ES-I3 (cell line): ENCODE measurements at regions not wholly inside any gene's neighbourhood (a gene's known extent, or its start where the extent isn't known, plus 50 kb on each side); places are given as distances from the start of the nearest gene placed in this dataset.

Source experiments
- H3K36me3 ChIP-seq: 2 replicates; pipeline ENCODE4 v1.6.1; 2013; ENCODE audit warnings: mild to moderate bottlenecking, low read length, control low read depth, moderate library complexity; ENCODE audit not compliant: insufficient read depth
- H3K4me1 ChIP-seq: 2 replicates; pipeline ENCODE4 v1.6.1; 2013; ENCODE audit warnings: mild to moderate bottlenecking, control low read depth, low read length; ENCODE audit not compliant: insufficient read depth
- H3K9ac ChIP-seq: 2 replicates; pipeline ENCODE4 v1.6.1; 2013; ENCODE audit warnings: low read depth, mild to moderate bottlenecking, low read length, moderate library complexity
- H3K9me3 ChIP-seq: 2 replicates; pipeline ENCODE4 v1.6.1; 2013; ENCODE audit warnings: mild to moderate bottlenecking, low read length, moderate library complexity; ENCODE audit not compliant: control insufficient read depth, insufficient read depth

DNA sequence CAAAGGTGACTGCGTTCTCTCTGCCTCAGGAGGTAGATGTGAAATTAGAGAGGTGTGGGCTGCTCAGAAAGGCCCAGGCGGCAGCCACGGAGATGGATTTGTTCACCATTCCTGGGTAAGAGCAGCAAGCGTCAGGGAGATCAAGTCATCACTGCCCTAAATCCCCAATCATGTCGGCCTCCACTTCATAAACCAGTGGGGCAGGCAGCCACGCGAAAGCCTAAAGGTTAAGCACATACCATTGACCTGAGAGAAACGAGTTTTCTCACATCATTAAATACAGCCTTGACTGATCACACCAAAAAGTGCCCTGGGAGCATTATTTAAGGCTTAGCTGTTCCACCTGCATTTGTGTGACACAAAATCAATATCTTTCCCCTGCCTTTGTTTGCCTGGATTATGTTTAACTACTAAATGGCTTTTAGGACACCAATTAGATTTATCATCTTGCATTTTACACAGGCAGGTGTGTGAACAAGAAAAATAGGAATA, 50.7 kb upstream of the FOXB1 start:
- no peaks in the 10 kb centered on the region for H3K36me3 ChIP-seq
- H3K9ac ChIP-seq: no peak overlapping the region
- 0 out of 2 replicates have a peak, but pooled peaks cover 4% of the 10 kb centered on the region for H3K4me1 ChIP-seq
- peaks cover 7% of the 10 kb centered on the region for H3K9me3 ChIP-seq

DNA sequence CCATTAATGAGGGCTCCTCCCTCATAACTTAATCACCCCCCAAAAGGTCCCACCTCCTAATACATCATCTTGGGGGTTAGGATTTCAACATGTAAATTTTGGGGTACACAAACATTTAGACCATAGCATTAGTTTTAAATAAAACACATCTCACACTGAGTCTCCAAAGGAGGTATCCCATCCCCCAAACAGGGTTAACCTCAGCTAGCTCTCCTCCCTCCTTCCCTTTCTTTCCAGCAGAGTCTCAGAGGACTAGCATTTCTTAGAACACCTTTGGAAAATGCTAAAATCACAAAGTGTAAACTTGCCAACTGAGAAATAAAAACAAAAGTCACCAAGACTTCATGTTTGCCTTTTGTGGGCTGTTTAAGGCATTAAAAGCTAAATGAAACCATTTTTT, 51.2 kb upstream of the FOXB1 start:
- peaks cover 4% of the 10 kb centered on the region; the same call in 1 of the 2 replicates for H3K9me3 ChIP-seq
- H3K4me1 ChIP-seq: 0 out of 2 replicates have a peak, but pooled peaks cover 4% of the 10 kb centered on the region
- H3K36me3 ChIP-seq: no peaks in the 10 kb centered on the region
- H3K9ac ChIP-seq: no peak overlapping the region

DNA sequence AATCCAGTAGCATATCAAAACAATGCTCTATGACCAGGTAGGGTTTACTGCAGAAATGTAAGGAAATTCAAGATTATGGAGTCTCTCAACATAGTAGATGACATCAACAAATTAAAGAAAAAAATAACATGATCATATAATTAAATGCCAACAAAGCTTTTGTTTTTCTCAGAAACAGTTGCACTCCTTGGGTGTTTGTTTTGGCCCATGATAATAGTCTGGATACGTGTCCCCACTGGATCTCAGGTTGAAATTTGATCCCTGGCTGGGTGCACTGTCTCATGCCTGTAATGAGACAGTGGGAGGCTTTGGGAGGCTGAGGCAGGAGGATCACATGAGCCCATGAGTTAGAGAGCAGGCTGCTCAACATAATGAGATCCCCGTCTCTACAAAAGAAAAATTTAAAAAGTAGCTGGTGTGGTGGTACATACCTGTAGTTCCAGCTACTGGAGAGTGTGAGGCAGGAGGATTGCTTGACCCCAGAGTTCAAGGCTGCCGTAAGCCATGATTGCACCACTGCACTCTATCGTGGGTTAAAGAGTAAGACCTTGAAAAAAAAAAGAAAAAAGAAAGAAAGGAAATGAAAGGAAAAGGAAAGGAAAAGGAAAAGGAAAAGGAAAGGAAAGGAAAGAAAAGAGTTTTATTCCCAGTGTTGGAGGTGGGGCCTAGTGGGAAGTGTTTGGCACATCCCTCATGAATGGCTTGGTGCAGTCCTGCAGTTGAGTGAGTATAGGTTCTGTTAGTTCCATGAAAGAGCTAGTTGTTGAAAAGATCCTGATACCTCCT, 53.3 kb upstream of the FOXB1 start:
- 0 out of 2 replicates have a peak, but pooled peaks cover 4% of the 10 kb centered on the region for H3K4me1 ChIP-seq
- no peak overlapping the region for H3K9ac ChIP-seq
- H3K36me3 ChIP-seq: no peaks in the 10 kb centered on the region
- H3K9me3 ChIP-seq: no peaks in the 10 kb centered on the region; the same call in 1 of the 2 replicates

DNA sequence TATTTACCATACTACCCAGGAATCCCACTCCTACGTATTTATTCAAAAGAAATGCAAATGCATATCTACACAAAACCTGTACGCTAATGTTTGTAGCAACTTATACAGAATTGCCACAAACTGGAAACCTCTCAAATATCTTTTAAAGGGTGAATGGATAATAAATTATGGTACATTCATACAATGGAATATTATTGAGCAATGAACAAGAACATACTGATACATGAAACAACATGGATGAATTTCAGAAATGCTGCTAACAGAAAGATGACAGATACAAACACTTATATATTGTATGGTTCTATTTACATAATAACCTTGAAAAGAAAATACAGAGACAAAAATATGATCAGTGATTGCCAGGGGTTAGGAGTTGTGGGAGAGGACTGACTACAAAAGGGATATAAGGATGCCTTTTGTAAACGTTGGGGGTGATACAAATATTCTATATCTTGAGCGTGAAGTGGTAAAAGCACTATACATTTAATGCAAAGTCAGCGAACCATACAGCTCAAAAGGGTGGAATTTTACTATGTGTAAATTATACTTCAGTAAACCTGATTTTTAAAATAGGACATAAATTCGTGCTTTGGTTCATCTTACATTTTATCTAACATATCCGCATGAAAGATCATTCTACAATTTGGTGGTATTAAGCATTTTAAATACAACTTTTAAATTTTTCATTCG, 55.0 kb upstream of the FOXB1 start:
- H3K4me1 ChIP-seq: 0 out of 2 replicates have a peak, but pooled peaks cover 4% of the 10 kb centered on the region
- no peak overlapping the region for H3K9ac ChIP-seq
- no peaks in the 10 kb centered on the region for H3K9me3 ChIP-seq
- H3K36me3 ChIP-seq: no peaks in the 10 kb centered on the region

DNA sequence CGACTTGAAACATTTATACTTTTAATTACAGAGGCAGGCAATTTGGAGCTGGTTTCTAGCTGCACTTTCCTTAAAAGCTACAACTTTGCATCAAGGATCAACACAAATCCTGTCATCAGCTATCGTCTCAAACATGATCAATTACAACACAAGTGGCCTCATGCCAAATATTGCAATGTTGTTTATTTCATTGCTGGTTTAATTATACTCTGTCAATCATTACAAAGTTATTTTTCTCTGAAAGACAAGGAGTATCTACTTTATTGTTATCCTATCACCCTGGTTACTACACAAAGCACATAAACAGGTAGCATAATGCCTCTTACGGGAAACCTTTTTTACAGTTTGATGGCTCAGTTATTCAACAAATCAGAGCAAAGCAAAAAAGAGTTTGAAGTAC, 58.0 kb upstream of the FOXB1 start:
- H3K9ac ChIP-seq: no peak overlapping the region
- H3K9me3 ChIP-seq: no peaks in the 10 kb centered on the region
- no peaks in the 10 kb centered on the region for H3K36me3 ChIP-seq
- peaks cover 4% of the 10 kb centered on the region; the same call in 1 of the 2 replicates for H3K4me1 ChIP-seq

DNA sequence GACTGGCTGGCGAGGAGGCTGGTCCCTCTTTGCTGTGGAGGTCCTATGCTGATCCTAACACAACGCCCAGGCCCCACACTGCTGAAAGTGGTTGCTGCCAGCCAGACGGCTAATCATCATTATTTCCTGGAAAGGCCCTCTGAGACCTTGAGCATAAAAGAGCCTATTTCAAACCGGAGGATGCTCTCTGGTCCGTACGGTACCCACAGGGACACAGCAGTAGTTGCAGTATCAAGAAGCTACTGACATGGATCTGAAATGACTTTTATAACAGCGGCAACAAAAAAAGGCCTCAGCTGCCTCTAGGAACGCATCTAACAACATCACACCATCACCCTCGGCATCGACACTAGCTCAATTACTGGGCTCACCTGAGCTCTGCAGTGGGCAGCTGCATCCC, 59.1 kb upstream of the FOXB1 start:
- Histone ChIP-seq H3K9me3 (no peaks in the 10 kb centered on the region), H3K9ac (no peak overlapping the region), H3K4me1 (peaks cover 11% of the 10 kb centered on the region), H3K36me3 (no peaks in the 10 kb centered on the region)

DNA sequence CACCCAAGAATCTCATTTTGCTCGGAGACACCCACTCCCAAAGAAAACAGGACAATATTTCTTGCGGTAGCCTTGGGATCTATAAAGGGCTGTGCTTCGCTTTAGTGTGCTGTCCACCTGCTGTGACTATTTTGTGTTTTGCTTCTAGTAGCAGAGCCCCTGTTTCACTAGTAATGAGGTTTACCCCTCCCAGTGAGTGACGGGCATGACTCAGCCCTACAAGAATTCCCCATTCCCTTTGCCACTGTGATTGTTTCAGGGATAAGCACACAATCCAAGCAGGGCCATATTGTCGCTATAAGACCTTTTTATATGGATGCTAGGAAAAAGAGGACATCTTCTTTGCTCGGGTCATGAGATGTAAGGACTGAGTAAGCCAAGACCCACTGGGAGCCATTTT, 62.5 kb upstream of the FOXB1 start:
- Histone ChIP-seq H3K9ac (no peak overlapping the region), H3K36me3 (no peaks in the 10 kb centered on the region), H3K9me3 (no peaks in the 10 kb centered on the region), H3K4me1 (peaks cover 11% of the 10 kb centered on the region)

DNA sequence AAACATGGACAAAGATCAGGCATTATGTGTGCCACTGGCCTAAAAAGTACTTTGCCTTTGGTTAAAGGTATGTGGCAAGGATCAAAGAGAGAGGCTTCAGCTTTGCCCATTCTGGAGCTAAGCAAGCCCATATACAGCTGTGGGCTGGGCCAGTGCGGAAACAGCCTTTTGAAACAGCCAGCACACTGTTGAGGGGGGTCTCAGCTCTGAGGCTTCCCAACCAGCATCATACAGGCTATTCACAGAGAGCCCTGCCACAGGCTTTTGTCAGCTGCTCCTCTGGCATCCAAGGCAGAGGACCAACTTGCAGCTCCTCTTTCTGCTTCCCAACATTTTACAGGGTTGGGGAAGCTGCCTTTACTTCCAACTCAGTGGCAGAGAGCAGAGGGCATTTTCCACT, 63.2 kb upstream of the FOXB1 start:
- Histone ChIP-seq H3K9me3 (no peaks in the 10 kb centered on the region), H3K36me3 (no peaks in the 10 kb centered on the region), H3K9ac (no peak overlapping the region), H3K4me1 (peaks cover 11% of the 10 kb centered on the region)

DNA sequence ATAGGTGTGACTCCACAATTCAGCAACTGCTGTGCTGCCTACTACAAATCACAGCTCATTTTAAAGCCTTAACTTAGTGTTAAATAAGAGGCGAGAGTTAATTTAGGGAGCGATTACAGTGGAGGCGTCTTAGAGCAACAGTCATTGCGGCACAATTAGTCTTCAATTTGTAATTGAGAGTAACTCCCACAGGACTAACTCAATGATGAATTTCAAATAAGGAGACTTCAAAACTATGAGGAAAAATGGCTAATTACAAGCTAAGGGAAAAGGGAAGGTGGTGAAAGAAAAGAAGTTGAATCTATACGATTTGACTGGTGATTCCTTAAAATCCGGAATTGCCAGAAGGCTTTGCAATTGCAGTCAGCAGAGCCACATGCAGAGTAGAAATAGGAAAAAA, 63.7 kb upstream of the FOXB1 start:
- H3K9ac ChIP-seq: no peak overlapping the region
- no peaks in the 10 kb centered on the region for H3K36me3 ChIP-seq
- no peaks in the 10 kb centered on the region for H3K9me3 ChIP-seq
- H3K4me1 ChIP-seq: peaks cover 11% of the 10 kb centered on the region

DNA sequence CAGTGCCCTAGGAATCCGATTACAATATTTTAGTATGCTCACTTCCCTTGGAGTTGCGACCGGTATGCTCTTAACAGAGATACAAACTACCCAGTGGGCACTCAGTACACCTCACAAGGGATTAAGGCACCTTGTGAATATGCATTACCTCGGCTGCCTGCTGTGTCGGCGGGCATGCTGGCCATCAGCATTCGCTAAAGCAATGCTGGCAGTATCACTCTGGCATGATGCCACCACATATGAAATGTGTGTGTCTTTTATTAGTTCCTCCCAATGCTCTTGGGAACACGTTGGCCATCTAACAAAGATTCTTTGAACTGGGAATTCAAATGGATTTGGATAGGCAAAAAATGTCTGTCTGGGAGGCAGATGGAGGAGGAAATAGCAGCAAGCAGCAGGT, 67.4 kb upstream of the FOXB1 start:
- peaks cover 22% of the 10 kb centered on the region for H3K4me1 ChIP-seq
- H3K9ac ChIP-seq: no peak overlapping the region
- no peaks in the 10 kb centered on the region for H3K36me3 ChIP-seq
- no peaks in the 10 kb centered on the region for H3K9me3 ChIP-seq

DNA sequence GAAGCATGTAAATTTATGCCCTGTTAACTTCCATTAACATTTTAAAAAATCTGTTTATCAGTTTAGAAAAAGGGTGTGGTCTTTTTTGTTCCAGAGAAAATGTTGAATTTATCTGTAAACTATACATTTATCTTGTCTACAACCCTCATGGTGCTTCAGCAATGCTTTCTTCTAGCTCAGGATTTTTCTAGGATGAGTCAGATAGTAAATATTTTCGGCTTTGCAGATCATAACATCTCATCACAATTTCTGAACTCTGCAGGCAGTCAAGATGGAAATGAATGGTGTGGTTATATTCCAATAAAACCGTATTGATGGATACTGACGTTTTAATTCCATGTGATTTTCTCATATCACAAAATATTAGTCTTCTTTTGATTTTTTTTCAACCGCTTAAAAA, 70.5 kb upstream of the FOXB1 start:
- Histone ChIP-seq H3K9ac (no peak overlapping the region), H3K36me3 (no peaks in the 10 kb centered on the region), H3K9me3 (no peaks in the 10 kb centered on the region), H3K4me1 (peaks cover 11% of the 10 kb centered on the region)

DNA sequence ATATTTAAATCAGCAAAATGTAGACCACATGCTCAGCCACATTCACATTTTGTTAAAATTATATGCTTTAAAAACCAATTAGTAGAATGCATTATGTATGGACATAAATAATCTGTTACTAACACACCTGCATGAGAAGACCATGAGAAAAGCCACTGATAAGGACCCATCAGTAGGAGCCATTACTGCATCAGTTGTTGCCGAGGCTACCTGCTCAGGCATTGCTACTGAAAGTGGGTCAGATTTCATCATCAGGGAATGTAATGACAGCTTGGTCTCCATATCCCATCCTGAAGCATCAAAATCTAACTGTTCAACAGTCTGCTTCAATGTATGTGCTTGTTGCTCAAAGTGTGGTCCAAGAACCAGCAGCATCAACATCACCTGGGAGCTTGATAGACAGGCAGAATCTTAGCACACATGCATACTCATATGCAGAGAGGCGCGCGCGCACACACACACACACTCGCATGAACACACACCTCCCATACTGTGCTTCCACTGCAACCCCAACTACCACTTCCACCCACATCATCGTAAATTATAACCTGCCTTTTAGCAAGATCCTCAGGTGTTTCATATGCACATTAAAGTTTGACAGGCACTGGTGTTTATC, 72.4 kb upstream of the FOXB1 start:
- H3K9me3 ChIP-seq: no peaks in the 10 kb centered on the region
- peaks cover 11% of the 10 kb centered on the region for H3K4me1 ChIP-seq
- no peak overlapping the region for H3K9ac ChIP-seq
- H3K36me3 ChIP-seq: no peaks in the 10 kb centered on the region

DNA sequence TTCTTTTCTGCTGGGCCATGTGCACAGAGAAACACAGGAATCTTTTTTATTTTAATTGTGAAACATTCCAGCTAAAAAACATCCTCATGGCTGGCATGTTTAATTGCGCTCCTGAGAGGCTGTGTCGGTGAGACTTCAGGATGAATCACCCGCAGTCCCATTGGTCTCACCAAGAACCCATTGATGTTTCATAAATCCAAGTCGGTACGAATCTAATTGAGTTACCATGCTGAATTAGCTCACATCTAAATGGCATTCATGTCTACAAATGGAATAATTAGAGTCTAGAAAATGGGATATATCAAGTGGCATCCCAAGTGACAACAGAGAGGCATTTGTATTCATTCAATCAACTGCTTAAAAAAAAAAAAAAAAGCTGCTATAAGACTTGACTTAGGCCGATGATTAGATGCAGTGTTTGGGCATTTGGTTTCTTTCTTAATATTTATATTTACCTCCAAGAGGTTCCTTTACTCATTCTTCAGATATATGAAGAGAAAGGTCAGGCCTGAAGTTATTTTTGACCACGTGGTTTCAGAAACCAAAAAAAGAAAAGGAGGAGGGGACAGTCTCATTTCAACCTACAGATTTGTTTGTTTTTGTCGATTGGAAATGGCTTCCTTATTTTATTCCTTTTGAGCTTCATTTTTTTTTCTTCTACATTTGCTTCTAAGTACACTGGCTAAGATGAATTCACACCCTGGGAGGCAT, 79.1 kb upstream of the FOXB1 start:
- Histone ChIP-seq H3K4me1 (no peaks in the 10 kb centered on the region), H3K9me3 (no peaks in the 10 kb centered on the region), H3K9ac (no peak overlapping the region), H3K36me3 (no peaks in the 10 kb centered on the region)

DNA sequence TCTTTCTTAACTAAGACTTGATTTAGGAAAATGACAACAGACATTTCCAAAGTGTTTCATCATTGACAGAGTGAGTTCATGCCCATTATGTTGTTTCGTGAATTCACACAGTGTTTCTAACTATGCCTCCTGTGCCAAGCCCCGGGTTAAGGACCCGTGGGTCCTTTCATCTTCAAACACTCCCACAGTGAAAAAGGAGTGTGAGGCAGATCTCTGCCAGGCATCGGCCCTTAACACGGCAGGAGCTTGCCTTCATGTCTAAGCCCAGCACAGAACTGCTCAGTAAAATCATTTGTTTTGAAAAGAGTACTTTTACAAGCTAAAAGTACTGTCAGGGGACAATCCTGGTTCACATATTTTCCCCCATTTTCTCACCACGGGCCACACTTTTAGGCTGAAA, 80.0 kb upstream of the FOXB1 start:
- no peak overlapping the region for H3K9ac ChIP-seq
- H3K36me3 ChIP-seq: no peaks in the 10 kb centered on the region
- no peaks in the 10 kb centered on the region for H3K4me1 ChIP-seq
- H3K9me3 ChIP-seq: no peaks in the 10 kb centered on the region
